ENCODE measurements at regions not wholly inside any gene's neighbourhood (a gene's known extent, or its start where the extent isn't known, plus 50 kb on each side); places are given as distances from the start of the nearest gene placed in this dataset.

GRCh38 chr1:170397061-170397460 is 134.9 kb upstream of the GORAB start:
- H3K4me3 ChIP-seq = no peak overlapping the region
- no peaks in the 10 kb centered on the region for H3K4me1 ChIP-seq (ENCODE audit: low read depth)
- no peaks in the 10 kb centered on the region for H3K36me3 ChIP-seq
- DNase-seq (ENCODE audit: low read depth in 1 of 2, low spot score in 1 of 2) = no peak
- no peak for TF ChIP-seq CTCF (IDR thresholded peaks at IDR 0.05; ENCODE audit: low read depth, low read length)
- H3K27me3 ChIP-seq = no peaks in the 10 kb centered on the region
- H3K27ac ChIP-seq = no peak overlapping the region
- H3K9me3 ChIP-seq (ENCODE audit: low read depth) = no peaks in the 10 kb centered on the region

GRCh38 chr1:170402476-170403311 is 129.3 kb upstream of the GORAB start:
- TF ChIP-seq CTCF (IDR thresholded peaks at IDR 0.05; ENCODE audit: low read depth, low read length) = no peak
- Histone ChIP-seq H3K9me3 (ENCODE audit: low read depth) (no peaks in the 10 kb centered on the region), H3K4me1 (ENCODE audit: low read depth) (no peaks in the 10 kb centered on the region), H3K27me3 (no peaks in the 10 kb centered on the region), H3K27ac (no peak overlapping the region), H3K4me3 (no peak overlapping the region), H3K36me3 (no peaks in the 10 kb centered on the region)
- DNase-seq (ENCODE audit: low read depth in 1 of 2, low spot score in 1 of 2) = no peak

GRCh38 chr1:170407138-170407537 is 124.8 kb upstream of the GORAB start:
- Histone ChIP-seq H3K36me3 (no peaks in the 10 kb centered on the region), H3K27me3 (no peaks in the 10 kb centered on the region), H3K4me1 (ENCODE audit: low read depth) (no peaks in the 10 kb centered on the region), H3K4me3 (no peak overlapping the region), H3K27ac (no peak overlapping the region), H3K9me3 (ENCODE audit: low read depth) (no peaks in the 10 kb centered on the region)
- no peak for DNase-seq (ENCODE audit: low read depth in 1 of 2, low spot score in 1 of 2)
- no peak for TF ChIP-seq CTCF (IDR thresholded peaks at IDR 0.05; ENCODE audit: low read depth, low read length)

- no peak overlapping the region for H3K4me3 ChIP-seq
- no peak for DNase-seq (ENCODE audit: low read depth in 1 of 2, low spot score in 1 of 2)
- no peak for TF ChIP-seq CTCF (IDR thresholded peaks at IDR 0.05; ENCODE audit: low read depth, low read length)
- no peaks in the 10 kb centered on the region for H3K4me1 ChIP-seq (ENCODE audit: low read depth)
- no peaks in the 10 kb centered on the region for H3K9me3 ChIP-seq (ENCODE audit: low read depth)
- H3K27me3 ChIP-seq = no peaks in the 10 kb centered on the region
- no peaks in the 10 kb centered on the region for H3K36me3 ChIP-seq
- no peak overlapping the region for H3K27ac ChIP-seq
Observed at GRCh38 chr1:170407581-170407980, 124.4 kb upstream of the GORAB start.

- Histone ChIP-seq H3K9me3 (ENCODE audit: low read depth) (no peaks in the 10 kb centered on the region), H3K27ac (no peak overlapping the region), H3K4me3 (no peak overlapping the region), H3K4me1 (ENCODE audit: low read depth) (no peaks in the 10 kb centered on the region), H3K36me3 (no peaks in the 10 kb centered on the region), H3K27me3 (no peaks in the 10 kb centered on the region)
- peak in 1 of 2 donors; percentile 81 for DNase-seq (ENCODE audit: low read depth in 1 of 2, low spot score in 1 of 2)
- no peak for TF ChIP-seq CTCF (IDR thresholded peaks at IDR 0.05; ENCODE audit: low read depth, low read length)
Observed at GRCh38 chr1:170410401-170411166, 121.4 kb upstream of the GORAB start.

Data from cardiac muscle cell (in vitro differentiated cells and primary cell).